NCI-H2227 (cell line): ENCODE measurements at regions not wholly inside any gene's neighbourhood (a gene's known extent, or its start where the extent isn't known, plus 50 kb on each side); places are given as distances from the start of the nearest gene placed in this dataset.
"Not testable (repeated sequence)": the region's sequence is repeated elsewhere in the genome, so short reads cannot be mapped to it uniquely, and the experiment has no call there.

Experiments used
- DNase-seq: peaks from one replicate; lab custom pipeline; 2025; ENCODE audit not compliant: unreplicated experiment; lab: John Stamatoyannopoulos, UW

DNA sequence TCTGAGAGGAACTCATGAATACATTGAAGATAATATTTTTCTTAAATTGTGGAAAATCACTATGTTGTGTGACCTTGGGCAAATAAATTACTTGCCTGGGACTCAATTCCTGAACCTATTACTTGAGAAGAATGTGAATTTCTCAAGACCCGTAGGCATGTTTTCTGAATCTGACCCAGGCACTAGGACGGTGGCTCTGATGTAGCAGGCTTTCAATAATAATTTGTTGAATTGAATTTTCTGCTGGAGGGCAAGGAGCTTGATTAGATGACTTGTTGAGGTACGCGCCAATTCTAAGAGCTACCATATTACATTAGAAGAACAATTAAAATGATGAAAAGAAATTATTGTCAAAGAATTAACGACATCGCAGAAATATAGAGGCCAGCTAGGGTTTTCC, 150.2 kb upstream of the LRRC3B start:
- no peak for DNase-seq

DNA sequence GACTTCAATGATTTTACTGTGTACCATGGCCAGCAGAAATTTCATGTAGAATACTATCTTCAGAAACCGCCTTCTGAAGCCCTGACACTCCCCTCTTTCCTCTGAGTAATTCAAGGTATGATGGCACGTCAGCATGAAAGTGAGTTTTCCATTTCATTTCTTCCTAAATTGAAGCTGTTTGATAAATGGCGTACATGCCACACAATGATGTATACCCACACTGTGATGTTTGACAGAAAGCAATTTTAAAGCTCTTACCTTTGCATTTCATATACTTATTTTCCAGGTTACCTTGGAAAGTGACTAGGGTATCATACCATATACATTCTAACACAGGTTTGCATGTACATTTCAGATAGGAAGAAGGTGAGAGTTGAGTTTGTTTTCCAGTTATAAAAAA, 147.9 kb upstream of the LRRC3B start:
- DNase-seq, result no peak

GRCh38 chr3:26480377-26480776, 142.2 kb upstream of the LRRC3B start:
- no peak for DNase-seq

DNA sequence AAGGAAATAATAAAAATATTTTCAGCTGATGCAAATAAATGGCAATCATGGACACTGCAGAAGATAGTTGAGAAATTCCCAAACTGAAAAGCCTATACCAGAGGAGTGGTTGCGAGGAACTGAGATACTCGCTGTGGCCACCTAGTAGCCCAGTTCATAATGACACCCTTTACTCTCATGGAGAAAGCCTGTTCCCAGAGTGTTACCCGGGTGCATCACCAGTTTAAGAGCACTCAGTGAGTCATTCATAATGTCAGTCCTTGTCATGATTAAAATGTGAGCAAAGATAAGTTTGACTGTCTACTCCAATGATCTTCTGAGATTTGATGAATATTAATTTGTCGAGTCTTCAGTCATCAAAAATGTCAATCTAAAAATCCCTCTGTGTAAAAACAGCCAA, 138.4 kb upstream of the LRRC3B start:
- no peak for DNase-seq

GRCh38 chr3:26498271-26498670, 124.3 kb upstream of the LRRC3B start:
- DNase-seq, result no peak

- DNase-seq, result no peak
These were observed 117.2 kb upstream of the LRRC3B start for GRCh38 chr3:26505399-26505798.

GRCh38 chr3:26514445-26515029, 108.0 kb upstream of the LRRC3B start:
- not testable (repeated sequence) for DNase-seq

DNA sequence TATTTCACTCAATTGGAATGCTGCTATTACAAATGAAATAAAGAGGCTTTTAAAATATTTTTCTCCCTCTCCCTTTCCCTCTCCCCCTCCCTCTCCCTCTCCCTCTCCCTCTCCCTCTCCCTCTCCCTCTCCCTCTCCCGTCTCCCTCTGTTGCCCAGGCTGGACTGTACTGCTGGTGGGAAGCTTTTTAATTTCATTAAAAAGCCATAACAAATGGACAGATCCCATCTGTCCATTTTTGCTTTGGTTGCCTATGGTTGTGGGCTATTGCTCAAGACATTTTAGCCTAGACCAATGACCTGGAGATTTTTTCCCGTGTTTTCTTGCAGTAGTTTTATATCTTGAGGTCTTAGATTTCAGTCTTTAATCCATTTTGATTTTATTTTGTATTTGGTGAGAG, 107.2 kb upstream of the LRRC3B start:
- DNase-seq, result no peak

DNA sequence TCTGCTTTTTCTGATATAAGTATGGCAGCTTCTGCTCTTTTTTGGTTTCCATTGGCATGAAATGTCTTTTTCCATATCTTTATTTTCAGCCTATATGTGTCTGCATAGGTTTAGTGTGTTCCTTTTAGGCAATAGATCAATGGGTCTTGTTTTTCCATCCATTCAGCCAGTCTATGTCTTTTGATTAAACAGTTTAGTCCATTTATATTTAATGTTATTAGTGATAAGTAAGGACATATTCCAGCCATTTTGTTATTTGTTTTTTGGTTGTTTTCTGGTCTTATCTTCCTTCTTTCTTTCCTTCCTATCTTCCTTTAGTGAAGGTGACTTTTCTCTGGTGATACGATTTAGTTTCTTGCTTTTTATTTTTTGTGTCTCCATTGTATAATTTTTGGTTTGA, 101.3 kb upstream of the LRRC3B start:
- DNase-seq, result no peak

DNA sequence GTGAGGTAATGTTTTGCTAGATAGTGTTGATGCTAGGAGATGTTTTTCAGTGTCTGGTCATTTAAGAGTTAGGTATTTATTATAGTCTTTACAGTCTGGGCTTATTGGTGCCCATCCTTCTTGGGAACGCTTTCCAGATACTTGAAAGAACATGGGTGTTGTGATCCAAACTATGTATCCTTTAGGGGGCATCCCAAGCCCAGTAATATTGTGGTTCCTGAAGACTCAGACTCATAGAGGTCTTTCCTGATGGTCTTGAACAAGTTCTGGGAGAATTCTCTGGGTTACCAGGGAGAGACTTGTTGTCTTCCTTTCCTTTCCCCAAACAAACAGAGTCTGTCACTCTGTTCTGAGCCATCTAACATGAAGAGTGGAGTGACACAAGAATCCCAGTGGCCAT, 99.7 kb upstream of the LRRC3B start:
- DNase-seq, result no peak

GRCh38 chr3:26525013-26525412, 97.6 kb upstream of the LRRC3B start:
- DNase-seq, result no peak

DNA sequence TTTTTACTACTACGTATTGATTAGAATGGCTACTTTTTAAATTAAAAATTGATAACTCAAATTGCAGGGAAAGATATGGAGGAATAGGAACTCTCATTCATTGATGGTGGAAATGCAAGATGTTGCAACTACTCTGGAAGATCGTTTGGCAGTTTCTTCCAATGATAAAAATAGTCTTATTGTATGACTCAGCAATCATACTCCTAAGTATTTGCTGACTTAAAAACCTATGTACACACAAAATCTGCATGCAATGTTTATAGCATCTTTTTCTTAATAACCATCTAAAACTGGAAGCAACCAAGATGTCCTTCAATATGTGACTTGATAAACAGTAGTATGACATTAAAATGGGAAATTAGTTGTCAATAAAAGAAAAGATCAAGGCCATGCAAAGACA, 87.4 kb upstream of the LRRC3B start:
- no peak for DNase-seq

GRCh38 chr3:26536955-26537354, 85.6 kb upstream of the LRRC3B start:
- DNase-seq, result no peak

- DNase-seq, result no peak
These were observed 72.2 kb upstream of the LRRC3B start for GRCh38 chr3:26550413-26550812.

- DNase-seq, result no peak
These were observed 65.9 kb upstream of the LRRC3B start for GRCh38 chr3:26556637-26557036.

DNA sequence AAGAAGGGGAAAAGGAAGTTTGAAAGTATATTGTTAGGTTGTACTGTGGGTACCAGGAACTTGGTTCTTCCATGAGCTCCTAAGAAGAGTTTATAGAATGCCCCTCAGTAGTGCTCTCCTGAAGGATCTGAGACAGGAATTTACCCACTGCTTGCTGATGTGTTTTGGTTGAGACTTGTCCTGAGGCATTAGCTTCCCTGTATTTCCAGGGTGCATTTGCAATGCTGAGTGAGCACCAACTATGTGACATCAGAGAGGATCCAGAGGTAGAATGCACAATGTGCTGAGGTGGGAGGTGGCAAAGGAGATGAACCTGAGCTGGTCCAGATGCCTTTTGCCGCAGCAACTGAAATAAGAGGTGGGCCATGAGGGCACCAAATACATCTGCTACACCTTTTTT, 64.3 kb upstream of the LRRC3B start:
- DNase-seq, result no peak

GRCh38 chr3:26559227-26559626, 63.3 kb upstream of the LRRC3B start:
- no peak for DNase-seq

GRCh38 chr3:26560081-26560480, 62.5 kb upstream of the LRRC3B start:
- DNase-seq, result no peak

- DNase-seq, result no peak
These were observed 60.4 kb upstream of the LRRC3B start for GRCh38 chr3:26562021-26562768.
